HEK293 (cell line): ENCODE measurements at regions not wholly inside any gene's neighbourhood (a gene's known extent, or its start where the extent isn't known, plus 50 kb on each side); places are given as distances from the start of the nearest gene placed in this dataset.

Experiments
- BCL11A ChIP-seq: fragments of 450-650 bp; formaldehyde crosslinking; IDR thresholded peaks from 2 replicates; pipeline ENCODE4 v1.5.1; 2016; ENCODE audit warnings: low read depth, missing biosample characterization, missing genetic modification characterization
- CTCF ChIP-seq: fragments of 450-650 bp; formaldehyde crosslinking; IDR thresholded peaks from 2 replicates; pipeline ENCODE4 v1.5.1; 2016; ENCODE audit warnings: missing biosample characterization, missing genetic modification characterization
- SP7 ChIP-seq: fragments of 450-650 bp; formaldehyde crosslinking; IDR thresholded peaks from 2 replicates; pipeline ENCODE4 v1.5.1; 2016; ENCODE audit warnings: missing biosample characterization, missing genetic modification characterization
- TF ChIP-seq, protein P1 (sequence below): fragments of 450-650 bp; formaldehyde crosslinking; IDR thresholded peaks from 2 replicates; pipeline ENCODE4 v1.5.1; 2016; ENCODE audit warnings: missing biosample characterization, missing genetic modification characterization

GRCh38 chr10:128623776-128624175 is 497.6 kb upstream of the MKI67 start:
- TF ChIP-seq BCL11A (tag by site-specific recombination) (no peak), SP7 (tag by site-specific recombination) (no peak), CTCF (tag by site-specific recombination) (no peak)
- TF ChIP-seq, protein P1, sequence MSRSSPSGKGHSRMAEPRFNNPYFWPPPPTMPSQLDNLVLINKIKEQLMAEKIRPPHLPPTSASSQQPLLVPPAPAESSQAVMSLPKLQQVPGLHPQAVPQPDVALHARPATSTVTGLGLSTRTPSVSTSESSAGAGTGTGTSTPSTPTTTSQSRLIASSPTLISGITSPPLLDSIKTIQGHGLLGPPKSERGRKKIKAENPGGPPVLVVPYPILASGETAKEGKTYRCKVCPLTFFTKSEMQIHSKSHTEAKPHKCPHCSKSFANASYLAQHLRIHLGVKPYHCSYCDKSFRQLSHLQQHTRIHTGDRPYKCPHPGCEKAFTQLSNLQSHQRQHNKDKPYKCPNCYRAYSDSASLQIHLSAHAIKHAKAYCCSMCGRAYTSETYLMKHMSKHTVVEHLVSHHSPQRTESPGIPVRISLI (tag by site-specific recombination), result no peak
